ENCODE measurements at regions not wholly inside any gene's neighbourhood (a gene's known extent, or its start where the extent isn't known, plus 50 kb on each side); places are given as distances from the start of the nearest gene placed in this dataset.

GRCh38 chr21:31416465-31416864, 72.4 kb upstream of the TIAM1 start:
- H3K27ac Mint-ChIP-seq: no peak overlapping the region
- Histone ChIP-seq H4K91ac (ENCODE audit: insufficient read length, low read depth, low read length) (no peak overlapping the region), H3K23me2 (ENCODE audit: insufficient read length, low read depth, low read length, poor library complexity, severe bottlenecking) (no peaks in the 10 kb centered on the region), H3K4me2 (ENCODE audit: insufficient read depth, insufficient read length, low read length) (no peak overlapping the region), H3K14ac (ENCODE audit: insufficient read depth, low read length) (no peak overlapping the region), H3K27me3 (ENCODE audit: insufficient read depth, low read length) (no peaks in the 10 kb centered on the region), H2AFZ (ENCODE audit: low read length) (no peak overlapping the region), H4K5ac (ENCODE audit: insufficient read length, low read depth, low read length) (no peak overlapping the region), H2AK5ac (ENCODE audit: insufficient read length, low read length) (no peak overlapping the region), H4K8ac (replicated peaks; ENCODE audit: insufficient read length, low read depth, low read length) (no peak overlapping the region), H3K79me2 (ENCODE audit: insufficient read depth, low read length) (no peaks in the 10 kb centered on the region), H3K23ac (ENCODE audit: insufficient read length, low read depth, low read length) (no peak overlapping the region), H3K27ac (ENCODE audit: insufficient read length, low read depth, low read length) (no peak overlapping the region), H3K9ac (ENCODE audit: extremely low read depth, insufficient read length, low read length) (no peak overlapping the region), H3K4me1 (ENCODE audit: insufficient read depth, low read length) (no peaks in the 10 kb centered on the region), H2BK15ac (ENCODE audit: low read depth, low read length) (no peak overlapping the region), H3K18ac (ENCODE audit: insufficient read length, low read depth, low read length) (no peak overlapping the region), H2BK12ac (ENCODE audit: insufficient read length, low read depth, low read length) (no peak overlapping the region), H3K56ac (ENCODE audit: insufficient read length, low read depth, low read length) (no peak overlapping the region), H3T11ph (ENCODE audit: low read length) (no peak overlapping the region), H3K9me3 (ENCODE audit: control insufficient read depth, low read depth, low read length) (no peaks in the 10 kb centered on the region), H3K79me1 (ENCODE audit: insufficient read depth, low read depth, low read length, poor library complexity, severe bottlenecking) (no peaks in the 10 kb centered on the region), H3K4ac (ENCODE audit: low read depth, low read length) (no peak overlapping the region), H2BK20ac (ENCODE audit: low read depth, low read length, poor library complexity, severe bottlenecking) (no peak overlapping the region), H2BK120ac (ENCODE audit: low read depth, low read length, poor library complexity, severe bottlenecking) (no peak overlapping the region), H4K20me1 (ENCODE audit: control insufficient read depth, insufficient read depth, insufficient read length) (no peaks in the 10 kb centered on the region), H2BK5ac (ENCODE audit: insufficient read length, low read length) (no peak overlapping the region)
- no peak for DNase-seq
- no peak overlapping the region for H3K4me3 Mint-ChIP-seq
- no CpG with 5 or more reads among the region's 2 CpGs for WGBS (ENCODE audit: extremely low coverage, insufficient read length, low lambda C conversion rate)
- TF ChIP-seq CTCF (conservative IDR thresholded peaks at IDR 0.05): no peak
- peaks cover 13 to 14% of the 10 kb centered on the region in 2 experiments for H3K4me1 Mint-ChIP-seq
- no peaks in the 10 kb centered on the region for H3K27me3 Mint-ChIP-seq (ENCODE audit: low read depth)
- H3K9me3 Mint-ChIP-seq: no peaks in the 10 kb centered on the region
- peaks cover 0 to 2% (median 0%) of the 10 kb centered on the region in 3 experiments; a peak in 1 of 7 replicates for H3K36me3 Mint-ChIP-seq (ENCODE audit: insufficient read depth in 1 of 3, low read depth in 3 of 3)
